MM.1S (cell line): ENCODE measurements at regions not wholly inside any gene's neighbourhood (a gene's known extent, or its start where the extent isn't known, plus 50 kb on each side); places are given as distances from the start of the nearest gene placed in this dataset.

Source experiments
- DNase-seq: peaks from one replicate; pipeline ENCODE4 v3.0.0-alpha.2; 2015
- H2AFZ ChIP-seq: fragments of 300-600 bp; sonication (generic); 2 replicates; pipeline ENCODE4 v1.6.0; 2016; ENCODE audit warnings: antibody characterized with exemption, low read length
- H3F3A ChIP-seq: fragments of 300-600 bp; sonication (generic); 2 replicates; pipeline ENCODE4 v1.6.1; 2016; ENCODE audit warnings: mild to moderate bottlenecking, antibody characterized with exemption, low read length, moderate library complexity, mixed read lengths; ENCODE audit not compliant: insufficient read depth
- H3K27ac ChIP-seq: fragments of 300-600 bp; sonication (generic); 2 replicates; pipeline ENCODE4 v1.5.1; 2016; ENCODE audit warnings: mild to moderate bottlenecking, low read length
- H3K27me3 ChIP-seq: fragments of 300-600 bp; sonication (generic); replicated peaks from 2 replicates; pipeline ENCODE4 v1.6.0; 2016; ENCODE audit warnings: low read length; ENCODE audit not compliant: insufficient read depth
- H3K36me3 ChIP-seq: fragments of 300-600 bp; sonication (generic); replicated peaks from 2 replicates; pipeline ENCODE4 v1.6.1; 2016; ENCODE audit warnings: mild to moderate bottlenecking, low read length, mixed read lengths; ENCODE audit not compliant: insufficient read depth
- H3K4me1 ChIP-seq: fragments of 300-600 bp; sonication (generic); 2 replicates; pipeline ENCODE4 v1.6.1; 2016; ENCODE audit warnings: low read length, mixed read lengths
- H3K4me2 ChIP-seq: fragments of 300-600 bp; sonication (generic); 2 replicates; pipeline ENCODE4 v1.6.0; 2016; ENCODE audit warnings: low read depth, low read length
- H3K4me3 ChIP-seq: fragments of 300-600 bp; sonication (generic); 2 replicates; pipeline ENCODE4 v1.5.1; 2016; ENCODE audit warnings: low read length, mixed read lengths
- H3K79me2 ChIP-seq: fragments of 300-600 bp; sonication (generic); 2 replicates; pipeline ENCODE4 v1.6.1; 2016; ENCODE audit warnings: mixed run types, low read length, mixed read lengths
- H3K9ac ChIP-seq: fragments of 300-600 bp; sonication (generic); 2 replicates; pipeline ENCODE4 v1.6.1; 2016; ENCODE audit warnings: low read length, mixed read lengths
- H3K9me2 ChIP-seq: fragments of 300-600 bp; sonication (generic); replicated peaks from 2 replicates; pipeline ENCODE4 v1.6.1; 2016; ENCODE audit warnings: mild to moderate bottlenecking, low read length, mixed read lengths; ENCODE audit not compliant: insufficient read depth
- H3K9me3 ChIP-seq: fragments of 300-600 bp; sonication (generic); replicated peaks from 2 replicates; pipeline ENCODE4 v1.6.1; 2016; ENCODE audit warnings: mild to moderate bottlenecking, low read length, mixed read lengths; ENCODE audit not compliant: insufficient read depth
- H4K20me1 ChIP-seq: fragments of 300-600 bp; sonication (generic); 2 replicates; pipeline ENCODE4 v1.6.1; 2016; ENCODE audit warnings: mild to moderate bottlenecking, low read length, moderate library complexity, mixed read lengths; ENCODE audit not compliant: insufficient read depth
- CTCF ChIP-seq: fragments of 300-600 bp; sonication (generic); IDR thresholded peaks from 2 replicates; pipeline ENCODE4 v1.5.1; 2016; ENCODE audit warnings: antibody characterized with exemption, low read length, mixed read lengths
- EZH2 ChIP-seq: fragments of 300-600 bp; sonication (generic); optimal IDR thresholded peaks from 2 replicates; pipeline ENCODE3; 2017; ENCODE audit warnings: low read depth, mild to moderate bottlenecking, antibody characterized with exemption, low read length, mixed read lengths
- EZH2phosphoT487 ChIP-seq: fragments of 300-600 bp; sonication (generic); IDR thresholded peaks from 2 replicates; pipeline ENCODE4 v1.6.1; 2018; ENCODE audit warnings: antibody characterized with exemption, low read length

DNA sequence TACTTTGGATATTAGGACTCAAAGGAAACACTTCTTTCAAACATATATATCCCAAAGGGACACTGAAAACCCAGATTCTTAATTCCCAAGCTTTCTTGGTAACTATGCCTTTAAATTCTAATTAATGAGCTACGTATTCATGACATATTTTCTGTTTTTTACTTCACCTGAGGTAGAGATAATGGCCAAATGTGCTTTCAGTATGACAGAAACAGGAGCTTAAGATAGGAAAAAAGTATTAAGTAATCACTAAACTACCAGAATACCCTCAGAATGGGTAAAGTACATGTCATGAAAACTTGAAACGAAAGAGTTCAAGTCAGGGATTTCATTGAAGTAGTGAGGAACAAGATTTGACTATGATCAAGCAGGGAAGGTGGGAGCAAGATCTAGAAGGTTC, 478.5 kb downstream of the AGTPBP1 start:
- Histone ChIP-seq H3K36me3 (no peaks in the 10 kb centered on the region), H3K27ac (no peak overlapping the region), H3K79me2 (no peaks in the 10 kb centered on the region), H3K9ac (no peak overlapping the region), H4K20me1 (no peaks in the 10 kb centered on the region), H3K27me3 (no peaks in the 10 kb centered on the region), H3K4me3 (no peak overlapping the region), H3K4me2 (no peak overlapping the region), H3K9me2 (no peaks in the 10 kb centered on the region), H2AFZ (no peak overlapping the region), H3K9me3 (no peaks in the 10 kb centered on the region), H3K4me1 (no peaks in the 10 kb centered on the region), H3F3A (no peaks in the 10 kb centered on the region)
- DNase-seq = no peak
- no peak for TF ChIP-seq EZH2
- TF ChIP-seq CTCF = no peak
- no peak for TF ChIP-seq EZH2phosphoT487

GRCh38 chr9:85262333-85262732, 479.4 kb downstream of the AGTPBP1 start:
- no peak for TF ChIP-seq EZH2phosphoT487
- no peak for TF ChIP-seq CTCF
- no peak for TF ChIP-seq EZH2
- no peaks in the 10 kb centered on the region for H3F3A ChIP-seq
- DNase-seq = no peak
- H3K9me2 ChIP-seq = no peaks in the 10 kb centered on the region
- no peaks in the 10 kb centered on the region for H4K20me1 ChIP-seq
- no peaks in the 10 kb centered on the region for H3K79me2 ChIP-seq
- no peak overlapping the region for H3K4me3 ChIP-seq
- H3K27ac ChIP-seq = no peak overlapping the region
- no peaks in the 10 kb centered on the region for H3K27me3 ChIP-seq
- H3K36me3 ChIP-seq = no peaks in the 10 kb centered on the region
- H3K4me2 ChIP-seq = no peak overlapping the region
- H3K4me1 ChIP-seq = no peaks in the 10 kb centered on the region
- H3K9ac ChIP-seq = no peak overlapping the region
- H3K9me3 ChIP-seq = no peaks in the 10 kb centered on the region
- no peak overlapping the region for H2AFZ ChIP-seq

DNA sequence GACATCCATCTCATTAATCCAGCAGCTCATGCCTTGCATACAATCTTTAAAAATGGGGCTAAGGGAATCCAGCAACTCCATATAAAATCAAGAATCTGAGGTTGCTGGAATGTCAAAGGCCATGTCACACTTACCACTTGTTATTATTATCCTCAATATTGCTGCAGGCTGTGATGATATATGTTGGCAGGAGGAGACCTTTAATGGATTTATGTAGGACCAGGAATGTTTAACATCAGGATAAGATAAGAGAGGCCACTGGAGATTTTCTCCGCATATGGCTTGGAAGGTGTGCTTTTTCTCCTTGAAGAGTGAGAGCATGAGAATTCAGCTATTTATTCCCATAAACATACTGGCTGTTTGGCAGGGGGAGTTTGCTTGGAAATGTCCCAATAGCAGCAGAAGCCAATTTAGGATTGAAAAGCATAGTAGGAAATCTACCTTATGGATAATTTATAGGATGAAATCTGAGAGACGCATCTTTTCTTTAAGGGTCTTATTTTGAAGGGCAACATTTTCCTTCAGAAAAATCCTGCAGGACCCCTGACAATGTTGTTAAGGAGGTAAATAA, 481.4 kb downstream of the AGTPBP1 start:
- no peak for DNase-seq
- Histone ChIP-seq H3K36me3 (no peaks in the 10 kb centered on the region), H4K20me1 (no peaks in the 10 kb centered on the region), H3K79me2 (no peaks in the 10 kb centered on the region), H2AFZ (no peak overlapping the region), H3K9me2 (no peaks in the 10 kb centered on the region), H3K9me3 (no peaks in the 10 kb centered on the region), H3K27me3 (no peaks in the 10 kb centered on the region), H3K4me2 (no peak overlapping the region), H3K4me3 (no peak overlapping the region), H3K4me1 (no peaks in the 10 kb centered on the region), H3K9ac (no peak overlapping the region), H3K27ac (no peak overlapping the region), H3F3A (no peaks in the 10 kb centered on the region)
- TF ChIP-seq EZH2phosphoT487 (no peak), CTCF (no peak), EZH2 (no peak)
